Ascending aorta (tissue), 2 donors: ENCODE measurements at regions not wholly inside any gene's neighbourhood (a gene's known extent, or its start where the extent isn't known, plus 50 kb on each side); places are given as distances from the start of the nearest gene placed in this dataset.

Experiments
- DNase-seq, 2 donors: peaks; one replicate each; pipeline ENCODE4 v3.0.0-alpha.2; 2019; ENCODE audit warnings: low spot score in 2 of 2
- H3K27ac ChIP-seq, 2 donors: fragments of 200-600 bp; sonication (generic); one replicate each; pipeline ENCODE4 v1.5.1; 2016 to 2017; ENCODE audit warnings: mild to moderate bottlenecking in 1 of 2
- H3K27me3 ChIP-seq: fragments of 200-600 bp; sonication (generic); one replicate; pipeline ENCODE4 v1.5.1; 2017
- H3K36me3 ChIP-seq, 2 donors: fragments of 200-600 bp; sonication (generic); one replicate each; pipeline ENCODE4 v1.5.1; 2016
- H3K4me1 ChIP-seq, 2 donors: fragments of 200-600 bp; sonication (generic); one replicate each; pipeline ENCODE4 v1.5.1; 2016 to 2017; ENCODE audit warnings: mild to moderate bottlenecking in 1 of 2
- H3K4me3 ChIP-seq, 2 donors: fragments of 200-600 bp; sonication (generic); one replicate each; pipeline ENCODE4 v1.5.1; 2016 to 2017; ENCODE audit warnings: mild to moderate bottlenecking in 1 of 2
- H3K9me3 ChIP-seq, 2 donors: fragments of 200-600 bp; sonication (generic); one replicate each; pipeline ENCODE4 v1.5.1; 2016
- CTCF ChIP-seq, 3 experiments: fragments of 200-600 bp in 2 of 3; fragments of 450-650 bp in 1 of 3; sonication (generic) in 2 of 3; IDR thresholded peaks; one replicate each; pipeline ENCODE4 v1.5.1; 2016 to 2019; ENCODE audit warnings: antibody characterized with exemption in 3 of 3, mild to moderate bottlenecking in 1 of 3, moderate library complexity in 1 of 3
- intact Hi-C: fragments of 100-400 bp; cut with DNase I; formaldehyde crosslinking; loops from one replicate; pipeline ENCODE4 v1.15.1; 2023

GRCh38 chr4:133647206-133647605 lies 498.1 kb downstream of the PCDH10 start:
- Histone ChIP-seq H3K27ac (no peak overlapping the region), H3K4me1 (no peaks in the 10 kb centered on the region), H3K9me3 (peaks cover 0 to 6% of the 10 kb centered on the region in 2 donors), H3K27me3 (no peaks in the 10 kb centered on the region), H3K36me3 (no peaks in the 10 kb centered on the region), H3K4me3 (no peak overlapping the region)
- TF ChIP-seq CTCF (IDR thresholded peaks at IDR 0.05), result no peak
- intact Hi-C loops, result no loop called here
- DNase-seq, result no peak

- H3K4me3 ChIP-seq, result no peak overlapping the region
- H3K4me1 ChIP-seq, result no peaks in the 10 kb centered on the region
- DNase-seq, result no peak
- H3K27me3 ChIP-seq, result no peaks in the 10 kb centered on the region
- intact Hi-C loops, result no loop called here
- no peak overlapping the region for H3K27ac ChIP-seq
- no peak for TF ChIP-seq CTCF (IDR thresholded peaks at IDR 0.05)
- H3K9me3 ChIP-seq, result no peaks in the 10 kb centered on the region
- no peaks in the 10 kb centered on the region for H3K36me3 ChIP-seq
These were observed 492.1 kb downstream of the PCDH10 start for GRCh38 chr4:133641191-133641590.

- no peaks in the 10 kb centered on the region for H3K27me3 ChIP-seq
- H3K4me3 ChIP-seq, result no peak overlapping the region
- no peak for TF ChIP-seq CTCF (IDR thresholded peaks at IDR 0.05)
- no peaks in the 10 kb centered on the region for H3K9me3 ChIP-seq
- no peak for DNase-seq
- H3K27ac ChIP-seq, result no peak overlapping the region
- no peaks in the 10 kb centered on the region for H3K4me1 ChIP-seq
- intact Hi-C loops, result no loop called here
- H3K36me3 ChIP-seq, result no peaks in the 10 kb centered on the region
These were observed 489.7 kb downstream of the PCDH10 start for GRCh38 chr4:133638751-133639150.

GRCh38 chr4:133637161-133637560 lies 488.1 kb downstream of the PCDH10 start:
- TF ChIP-seq CTCF (IDR thresholded peaks at IDR 0.05), result no peak
- intact Hi-C loops, result no loop called here
- no peak for DNase-seq
- no peaks in the 10 kb centered on the region for H3K27me3 ChIP-seq
- no peaks in the 10 kb centered on the region for H3K9me3 ChIP-seq
- no peak overlapping the region for H3K27ac ChIP-seq
- H3K4me3 ChIP-seq, result no peak overlapping the region
- no peaks in the 10 kb centered on the region for H3K36me3 ChIP-seq
- no peaks in the 10 kb centered on the region for H3K4me1 ChIP-seq

GRCh38 chr4:133624744-133625143 lies 475.6 kb downstream of the PCDH10 start:
- H3K27ac ChIP-seq, result no peak overlapping the region
- H3K36me3 ChIP-seq, result no peaks in the 10 kb centered on the region
- H3K4me1 ChIP-seq, result no peaks in the 10 kb centered on the region
- no peak overlapping the region for H3K4me3 ChIP-seq
- no peaks in the 10 kb centered on the region for H3K9me3 ChIP-seq
- no peak for DNase-seq
- no peak for TF ChIP-seq CTCF (IDR thresholded peaks at IDR 0.05)
- intact Hi-C loops, result no loop called here
- no peaks in the 10 kb centered on the region for H3K27me3 ChIP-seq

GRCh38 chr4:133623847-133624246 lies 474.8 kb downstream of the PCDH10 start:
- no peak for TF ChIP-seq CTCF (IDR thresholded peaks at IDR 0.05)

More at GRCh38 chr4:133623847-133624246, 474.8 kb downstream of the PCDH10 start:
- DNase-seq, result no peak
- Histone ChIP-seq H3K4me3 (no peak overlapping the region), H3K27me3 (no peaks in the 10 kb centered on the region), H3K9me3 (no peaks in the 10 kb centered on the region), H3K4me1 (no peaks in the 10 kb centered on the region), H3K27ac (no peak overlapping the region), H3K36me3 (no peaks in the 10 kb centered on the region)
- intact Hi-C loops, result no loop called here
